ENCODE measurements at regions not wholly inside any gene's neighbourhood (a gene's known extent, or its start where the extent isn't known, plus 50 kb on each side); places are given as distances from the start of the nearest gene placed in this dataset.

GRCh38 chr2:58598171-58598570 is 357.0 kb upstream of the FANCL start:
- TF ChIP-seq CTCF (IDR thresholded peaks at IDR 0.05), result no peak
- TF ChIP-seq POLR2A (IDR thresholded peaks at IDR 0.05), result no peak
